Left forelimb (tissue), 1 donor: ENCODE measurements at regions not wholly inside any gene's neighbourhood (a gene's known extent, or its start where the extent isn't known, plus 50 kb on each side); places are given as distances from the start of the nearest gene placed in this dataset.

Source experiments
- DNase-seq: peaks from one replicate; pipeline ENCODE4 v3.0.0-alpha.2; 2018; ENCODE audit warnings: low spot score

GRCh38 chr4:14787894-14788293, 214.4 kb upstream of the CPEB2 start:
- no peak for DNase-seq

DNA sequence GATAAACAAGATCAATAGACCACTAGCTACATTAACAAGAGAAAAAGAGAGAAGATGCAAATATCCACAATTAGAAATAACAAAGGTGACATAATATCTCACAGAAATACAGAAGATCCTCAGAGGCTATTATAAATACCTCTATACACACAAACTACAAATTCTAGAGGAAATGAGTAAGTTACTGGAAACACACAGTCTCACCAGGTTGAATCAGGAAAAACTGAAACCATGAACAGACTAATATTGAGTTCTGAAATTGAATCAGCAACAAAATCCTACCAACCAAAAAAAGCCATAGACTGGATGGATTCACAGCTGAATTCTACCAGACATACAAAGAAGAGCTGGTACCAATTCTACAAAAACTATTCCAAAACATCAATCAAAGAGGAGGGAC, 211.8 kb upstream of the CPEB2 start:
- DNase-seq, result no peak

GRCh38 chr4:14792702-14793227, 209.5 kb upstream of the CPEB2 start:
- no peak for DNase-seq

DNA sequence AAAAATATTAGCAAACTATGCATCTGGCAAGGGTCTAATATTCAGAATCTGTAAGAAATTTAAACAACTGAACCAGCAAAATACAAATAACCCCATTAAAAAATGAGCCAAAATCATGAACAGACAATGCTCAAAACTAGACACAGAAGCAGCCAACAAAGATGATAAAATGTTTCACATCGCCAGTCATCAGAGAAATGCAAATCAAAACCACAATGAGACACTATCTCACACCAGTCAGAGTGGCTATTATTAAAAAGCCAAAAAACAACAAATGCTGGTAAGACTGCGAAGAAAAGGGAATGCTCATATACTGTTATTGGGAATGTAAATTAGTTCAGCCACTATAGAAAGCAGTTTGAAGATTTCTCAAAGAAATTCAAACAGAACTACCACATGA, 201.3 kb upstream of the CPEB2 start:
- no peak for DNase-seq

DNA sequence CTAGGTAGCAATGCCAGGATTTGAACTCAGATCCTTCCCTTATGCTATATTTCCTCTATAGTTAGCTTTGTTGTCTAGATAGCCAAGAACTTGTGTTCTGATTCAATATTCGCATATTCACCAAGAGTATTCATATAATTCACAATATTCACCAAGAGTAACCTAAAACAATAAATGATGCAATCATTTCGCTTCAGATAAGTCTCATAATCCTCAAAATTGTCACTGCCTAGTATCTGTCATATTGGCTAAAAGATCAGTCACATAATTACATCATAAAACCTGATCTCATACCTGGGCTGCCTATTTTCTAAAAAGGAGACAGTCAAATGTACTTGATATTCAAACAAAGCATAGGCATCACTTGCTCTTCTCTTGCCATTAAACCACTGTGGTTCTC, 199.7 kb upstream of the CPEB2 start:
- no peak for DNase-seq

- DNase-seq, result no peak
Observed at GRCh38 chr4:14807856-14808255, 194.4 kb upstream of the CPEB2 start.

GRCh38 chr4:14809203-14809602, 193.1 kb upstream of the CPEB2 start:
- no peak for DNase-seq

DNA sequence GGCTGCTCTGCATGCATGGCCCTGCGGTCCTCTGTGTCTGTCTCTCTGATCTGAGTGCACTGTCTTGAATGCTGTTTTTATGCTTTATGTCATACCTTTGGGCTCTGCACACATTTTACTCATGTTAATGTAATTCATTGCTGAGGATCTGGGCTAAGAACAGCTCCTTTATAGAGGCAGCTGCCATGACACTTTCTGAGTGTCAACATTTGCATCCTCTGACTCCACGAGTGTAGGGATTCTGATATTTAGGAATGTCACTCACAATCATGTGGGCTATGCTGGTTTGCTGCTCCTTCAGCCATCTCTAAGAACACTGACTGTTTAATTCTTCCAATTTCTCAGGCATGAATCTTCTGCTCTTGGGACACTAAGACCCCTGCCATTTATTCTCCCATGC, 192.2 kb upstream of the CPEB2 start:
- no peak for DNase-seq

DNA sequence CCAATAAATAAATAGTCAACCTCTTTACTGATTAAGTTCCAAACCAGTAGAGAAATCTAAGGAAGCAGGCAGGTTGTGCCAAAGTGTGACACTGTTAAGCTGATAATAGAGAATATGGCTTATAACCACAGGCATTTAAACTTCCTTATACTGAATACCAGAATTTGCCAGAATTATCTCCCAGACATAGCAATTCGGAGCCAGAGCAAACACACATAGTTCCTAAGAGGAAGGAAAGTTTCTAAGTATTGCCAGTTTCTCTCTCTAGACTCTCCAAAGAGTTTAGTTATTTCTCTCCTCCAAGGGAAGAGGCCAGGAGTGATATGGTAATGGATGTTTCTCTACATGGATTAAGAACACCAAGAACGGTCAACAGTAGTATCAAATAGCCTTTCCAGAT, 191.7 kb upstream of the CPEB2 start:
- DNase-seq, result no peak

DNA sequence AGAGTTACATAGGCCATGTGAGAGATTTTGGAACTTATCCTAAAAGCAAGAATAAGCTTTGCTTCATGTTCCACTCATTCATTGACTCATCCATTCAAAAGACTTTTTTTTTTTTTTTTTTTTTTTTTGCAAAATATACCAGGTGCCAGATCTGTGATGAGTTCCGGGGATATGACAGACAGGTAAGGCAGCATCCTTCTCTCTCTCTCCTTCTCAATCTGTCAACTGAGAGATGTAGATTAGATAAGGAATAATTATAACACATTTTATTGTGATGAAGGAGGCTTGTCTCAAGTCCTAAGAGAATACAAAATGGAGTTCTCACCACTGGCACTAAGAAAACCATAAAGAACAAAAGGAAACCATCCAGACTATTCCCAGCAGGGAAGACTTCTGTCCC, 190.2 kb upstream of the CPEB2 start:
- DNase-seq, result no peak

- no peak for DNase-seq
Observed at GRCh38 chr4:14816623-14817261, 185.5 kb upstream of the CPEB2 start.

- no peak for DNase-seq
Observed at GRCh38 chr4:14824189-14824588, 178.1 kb upstream of the CPEB2 start.

- DNase-seq, result no peak
Observed at GRCh38 chr4:14827111-14827510, 175.2 kb upstream of the CPEB2 start.

- DNase-seq, result no peak
Observed at GRCh38 chr4:14829795-14830194, 172.5 kb upstream of the CPEB2 start.

DNA sequence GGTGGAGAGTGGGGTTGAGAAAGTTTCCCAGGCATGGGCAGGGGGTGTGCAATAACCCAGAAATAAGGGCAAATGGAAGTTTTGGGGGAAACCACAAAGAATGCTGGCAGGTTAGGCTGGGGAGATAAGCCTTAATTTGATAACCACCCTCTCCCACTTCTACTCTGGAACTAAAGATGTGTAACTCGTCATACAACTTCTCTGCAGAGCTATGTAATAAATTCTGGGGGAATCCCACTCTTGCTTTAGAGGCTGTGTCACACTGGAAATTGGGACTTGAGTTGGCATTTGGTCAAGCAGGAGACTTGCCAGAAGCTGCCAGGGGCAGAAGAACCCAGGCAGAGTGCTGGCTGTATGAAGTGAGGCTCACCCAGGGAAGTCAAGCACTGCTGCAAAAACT, 170.9 kb upstream of the CPEB2 start:
- no peak for DNase-seq

- no peak for DNase-seq
Observed at GRCh38 chr4:14833053-14833452, 169.2 kb upstream of the CPEB2 start.

- no peak for DNase-seq
Observed at GRCh38 chr4:14834382-14834781, 167.9 kb upstream of the CPEB2 start.

DNA sequence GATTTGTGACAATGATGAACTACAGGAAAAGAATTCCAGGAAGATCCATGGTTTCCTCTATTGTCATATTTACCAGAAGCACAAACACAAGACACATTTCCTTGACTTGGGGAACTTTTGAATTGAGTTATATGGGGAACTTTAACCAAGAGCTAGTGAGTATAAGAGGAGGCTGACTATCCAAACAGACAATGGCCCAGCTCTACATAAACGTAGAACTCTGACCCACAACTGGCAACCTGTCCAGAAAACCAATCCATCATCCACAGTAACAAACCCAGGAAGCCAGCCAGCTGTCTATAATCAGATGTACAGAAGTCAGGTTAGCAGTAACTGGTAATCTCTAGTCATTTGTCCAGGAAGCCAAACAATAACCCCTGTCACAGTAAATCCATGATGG, 167.0 kb upstream of the CPEB2 start:
- DNase-seq, result no peak

DNA sequence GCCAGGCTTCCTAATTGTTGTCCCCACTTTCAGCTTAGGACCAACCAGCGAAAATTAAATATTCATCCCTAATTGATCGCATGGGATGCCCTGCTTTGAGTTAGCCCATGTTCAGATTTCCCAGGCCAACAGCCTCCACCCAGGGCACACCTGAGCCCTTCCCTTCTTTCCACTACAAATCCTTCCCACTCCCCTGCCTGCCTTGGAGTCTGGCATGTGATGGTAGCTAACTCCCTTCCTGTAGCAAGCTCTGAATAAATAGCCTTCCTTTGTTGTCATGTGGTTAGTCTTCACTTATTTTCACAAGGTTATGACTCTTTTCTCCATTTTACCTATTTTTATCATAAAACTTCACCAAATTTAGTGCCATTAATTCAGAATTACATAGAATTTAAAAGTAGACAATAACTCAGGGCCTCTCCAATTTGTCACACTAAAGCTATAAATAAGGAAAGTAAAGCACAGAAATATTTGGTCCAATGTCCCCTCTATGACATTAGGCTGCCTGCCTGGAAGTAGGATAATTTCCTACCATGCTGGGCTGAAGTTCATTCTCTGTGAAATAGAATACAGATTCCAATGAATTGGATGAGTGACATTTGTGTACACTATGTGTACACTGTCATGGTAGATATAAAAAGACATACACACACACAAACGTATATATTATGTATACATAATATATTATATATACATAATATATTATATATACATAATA, 166.4 kb upstream of the CPEB2 start:
- no peak for DNase-seq

GRCh38 chr4:14837860-14838259, 164.4 kb upstream of the CPEB2 start:
- DNase-seq, result no peak

DNA sequence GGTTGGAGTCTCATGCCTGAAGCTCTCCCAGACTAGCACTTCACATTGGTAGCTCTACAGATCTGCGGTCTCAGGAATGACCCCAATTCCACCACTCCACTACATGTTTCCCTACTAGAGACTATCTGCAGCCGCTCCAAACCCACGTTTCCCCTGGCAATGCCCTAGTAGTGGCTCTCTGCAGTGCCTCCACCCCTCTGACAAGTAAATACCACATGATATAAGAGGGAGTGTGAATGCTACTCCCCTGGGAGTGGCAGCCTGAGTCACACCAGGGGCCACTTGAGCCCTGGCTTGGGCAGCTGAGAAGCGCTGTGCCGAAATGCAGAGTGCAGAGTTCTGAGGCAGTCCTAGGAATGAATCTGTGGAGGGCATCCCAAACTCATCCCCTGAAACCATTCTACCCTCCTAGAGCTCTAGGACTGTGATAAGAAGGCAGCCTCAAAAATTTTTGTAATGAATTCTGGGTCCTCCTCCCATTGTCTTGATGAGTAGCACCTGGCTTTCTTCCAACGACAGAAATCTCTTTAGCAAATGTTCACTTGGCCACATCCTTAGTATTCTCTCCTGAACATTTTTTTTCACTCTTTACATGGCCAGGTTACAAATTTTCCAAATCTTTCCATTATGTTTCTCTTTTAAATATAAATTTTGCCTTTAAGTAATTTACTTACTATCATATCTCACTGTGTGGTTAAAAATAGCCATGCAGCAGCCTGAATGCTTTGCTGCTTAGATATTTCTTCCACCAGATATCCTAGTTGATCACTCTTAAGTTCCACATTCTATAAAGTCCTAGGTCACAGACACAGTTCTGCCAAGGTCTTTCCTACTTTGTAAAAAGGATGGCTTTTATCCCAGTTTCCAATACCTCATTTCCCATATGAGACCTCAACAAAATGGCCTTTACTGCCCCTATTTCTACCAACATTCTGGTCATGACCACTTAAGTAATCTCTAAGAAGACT, 160.2 kb upstream of the CPEB2 start:
- DNase-seq, result no peak

- no peak for DNase-seq
Observed at GRCh38 chr4:14842964-14843630, 159.2 kb upstream of the CPEB2 start.
